ENCODE measurements at regions not wholly inside any gene's neighbourhood (a gene's known extent, or its start where the extent isn't known, plus 50 kb on each side); places are given as distances from the start of the nearest gene placed in this dataset.
"Not testable (repeated sequence)": the region's sequence is repeated elsewhere in the genome, so short reads cannot be mapped to it uniquely, and the experiment has no call there.

GRCh38 chr13:22965858-22966239 is 214.9 kb upstream of the SGCG start:
- WGBS (ENCODE audit: extremely low coverage, insufficient coverage, insufficient read length), result no CpG with 5 or more reads among the region's 8 CpGs
- H3K9ac ChIP-seq (ENCODE audit: low read length), result not testable (repeated sequence)

GRCh38 chr13:22966753-22967152 is 214.0 kb upstream of the SGCG start:
- H4K8ac ChIP-seq (ENCODE audit: low read depth, low read length); H3K14ac ChIP-seq (ENCODE audit: low read length); H2BK120ac ChIP-seq (ENCODE audit: insufficient read depth, low read length, poor library complexity); H4K91ac ChIP-seq (ENCODE audit: low read depth, low read length); H3K27ac ChIP-seq (ENCODE audit: low read depth, low read length); H2AFZ ChIP-seq (ENCODE audit: insufficient read depth, low read length, poor library complexity); DNase-seq; H3K9me3 ChIP-seq (ENCODE audit: insufficient read depth, low read depth, low read length); H2AK5ac ChIP-seq (ENCODE audit: low read length); H3K79me1 ChIP-seq (ENCODE audit: low read length); H3K4me2 ChIP-seq (ENCODE audit: low read length); H3K27me3 ChIP-seq (ENCODE audit: insufficient read depth, low read length); H3K79me2 ChIP-seq (ENCODE audit: control insufficient read depth, insufficient read depth, low read length, poor library complexity); H2BK12ac ChIP-seq (ENCODE audit: low read length); H3K18ac ChIP-seq (ENCODE audit: low read length); H4K12ac ChIP-seq (ENCODE audit: low read depth, low read length); H3K4me1 ChIP-seq (ENCODE audit: control insufficient read depth in 1 of 2, insufficient read depth in 2 of 2, low read length in 2 of 2); H2BK5ac ChIP-seq (ENCODE audit: low read depth, low read length, poor library complexity); H3K36me3 ChIP-seq (ENCODE audit: control insufficient read depth in 1 of 2, insufficient read depth in 2 of 2, low read length in 2 of 2); H3K23ac ChIP-seq (ENCODE audit: low read length); H3K4ac ChIP-seq (ENCODE audit: low read depth, low read length); H3K9ac ChIP-seq (ENCODE audit: low read length); H3K4me3 ChIP-seq (ENCODE audit: low read depth, low read length): not testable (repeated sequence)
- WGBS (ENCODE audit: extremely low coverage, insufficient coverage, insufficient read length), result no CpG with 5 or more reads among the region's 13 CpGs

More at GRCh38 chr13:22965858-22966239, 214.9 kb upstream of the SGCG start:
- H3K9me3 ChIP-seq (ENCODE audit: insufficient read depth, low read depth, low read length); DNase-seq; H3K14ac ChIP-seq (ENCODE audit: low read length); H4K12ac ChIP-seq (ENCODE audit: low read depth, low read length); H3K79me2 ChIP-seq (ENCODE audit: control insufficient read depth, insufficient read depth, low read length, poor library complexity); H4K8ac ChIP-seq (ENCODE audit: low read depth, low read length); H4K91ac ChIP-seq (ENCODE audit: low read depth, low read length); H3K36me3 ChIP-seq (ENCODE audit: control insufficient read depth in 1 of 2, insufficient read depth in 2 of 2, low read length in 2 of 2); H3K27me3 ChIP-seq (ENCODE audit: insufficient read depth, low read length); H2BK5ac ChIP-seq (ENCODE audit: low read depth, low read length, poor library complexity); H3K4me2 ChIP-seq (ENCODE audit: low read length); H3K4ac ChIP-seq (ENCODE audit: low read depth, low read length); H3K18ac ChIP-seq (ENCODE audit: low read length); H2BK120ac ChIP-seq (ENCODE audit: insufficient read depth, low read length, poor library complexity); H2BK12ac ChIP-seq (ENCODE audit: low read length); H3K27ac ChIP-seq (ENCODE audit: low read depth, low read length); H2AK5ac ChIP-seq (ENCODE audit: low read length); H3K79me1 ChIP-seq (ENCODE audit: low read length); H3K4me1 ChIP-seq (ENCODE audit: control insufficient read depth in 1 of 2, insufficient read depth in 2 of 2, low read length in 2 of 2); H2AFZ ChIP-seq (ENCODE audit: insufficient read depth, low read length, poor library complexity); H3K4me3 ChIP-seq (ENCODE audit: low read depth, low read length); H3K23ac ChIP-seq (ENCODE audit: low read length): not testable (repeated sequence)

GRCh38 chr13:22967669-22968068 is 213.1 kb upstream of the SGCG start:
- no peaks in the 10 kb centered on the region for H3K27me3 ChIP-seq (ENCODE audit: insufficient read depth, low read length)
- no peak overlapping the region for H2BK12ac ChIP-seq (ENCODE audit: low read length)
- H3K18ac ChIP-seq (ENCODE audit: low read length), result no peak overlapping the region
- H3K4me1 ChIP-seq (ENCODE audit: control insufficient read depth in 1 of 2, insufficient read depth in 2 of 2, low read length in 2 of 2), result peaks cover 0 to 2% of the 10 kb centered on the region in 2 experiments
- H3K4me3 ChIP-seq (ENCODE audit: low read depth, low read length), result no peak overlapping the region
- no peak overlapping the region for H2AK5ac ChIP-seq (ENCODE audit: low read length)
- no peak overlapping the region for H4K8ac ChIP-seq (ENCODE audit: low read depth, low read length)
- no peaks in the 10 kb centered on the region for H3K36me3 ChIP-seq (ENCODE audit: control insufficient read depth in 1 of 2, insufficient read depth in 2 of 2, low read length in 2 of 2)
- DNase-seq, result no peak
- no peak overlapping the region for H3K9ac ChIP-seq (ENCODE audit: low read length)
- no peak overlapping the region for H3K4me2 ChIP-seq (ENCODE audit: low read length)
- no peak overlapping the region for H3K4ac ChIP-seq (ENCODE audit: low read depth, low read length)
- H2AFZ ChIP-seq (ENCODE audit: insufficient read depth, low read length, poor library complexity), result no peak overlapping the region
- no peaks in the 10 kb centered on the region for H3K79me2 ChIP-seq (ENCODE audit: control insufficient read depth, insufficient read depth, low read length, poor library complexity)
- no peak overlapping the region for H2BK5ac ChIP-seq (ENCODE audit: low read depth, low read length, poor library complexity)
- no CpG with 5 or more reads among the region's 6 CpGs for WGBS (ENCODE audit: extremely low coverage, insufficient coverage, insufficient read length)
- no peaks in the 10 kb centered on the region for H3K9me3 ChIP-seq (ENCODE audit: insufficient read depth, low read depth, low read length)
- no peaks in the 10 kb centered on the region for H3K79me1 ChIP-seq (ENCODE audit: low read length)
- no peak overlapping the region for H2BK120ac ChIP-seq (ENCODE audit: insufficient read depth, low read length, poor library complexity)
- no peak overlapping the region for H4K91ac ChIP-seq (ENCODE audit: low read depth, low read length)
- H3K27ac ChIP-seq (ENCODE audit: low read depth, low read length), result no peak overlapping the region
- no peak overlapping the region for H3K23ac ChIP-seq (ENCODE audit: low read length)
- no peak overlapping the region for H4K12ac ChIP-seq (ENCODE audit: low read depth, low read length)
- no peak overlapping the region for H3K14ac ChIP-seq (ENCODE audit: low read length)

- H4K91ac ChIP-seq (ENCODE audit: low read depth, low read length), result no peak overlapping the region
- no peak overlapping the region for H4K8ac ChIP-seq (ENCODE audit: low read depth, low read length)
- no peak for DNase-seq
Observed at GRCh38 chr13:22979952-22980351, 200.8 kb upstream of the SGCG start.

More at GRCh38 chr13:22979952-22980351, 200.8 kb upstream of the SGCG start:
- no peaks in the 10 kb centered on the region for H3K79me2 ChIP-seq (ENCODE audit: control insufficient read depth, insufficient read depth, low read length, poor library complexity)
- H2BK5ac ChIP-seq (ENCODE audit: low read depth, low read length, poor library complexity), result no peak overlapping the region
- H2BK12ac ChIP-seq (ENCODE audit: low read length), result no peak overlapping the region
- H3K9me3 ChIP-seq (ENCODE audit: insufficient read depth, low read depth, low read length), result peaks cover 18% of the 10 kb centered on the region
- H3K4me2 ChIP-seq (ENCODE audit: low read length), result no peak overlapping the region
- H3K79me1 ChIP-seq (ENCODE audit: low read length), result no peaks in the 10 kb centered on the region
- no peak overlapping the region for H4K12ac ChIP-seq (ENCODE audit: low read depth, low read length)
- H3K4me3 ChIP-seq (ENCODE audit: low read depth, low read length), result no peak overlapping the region
- H3K4me1 ChIP-seq (ENCODE audit: control insufficient read depth in 1 of 2, insufficient read depth in 2 of 2, low read length in 2 of 2), result peaks cover 0 to 6% of the 10 kb centered on the region in 2 experiments
- H3K9ac ChIP-seq (ENCODE audit: low read length), result no peak overlapping the region
- H3K27me3 ChIP-seq (ENCODE audit: insufficient read depth, low read length), result no peaks in the 10 kb centered on the region
- no peak overlapping the region for H3K4ac ChIP-seq (ENCODE audit: low read depth, low read length)
- no peak overlapping the region for H2BK120ac ChIP-seq (ENCODE audit: insufficient read depth, low read length, poor library complexity)
- no peak overlapping the region for H2AK5ac ChIP-seq (ENCODE audit: low read length)
- H3K36me3 ChIP-seq (ENCODE audit: control insufficient read depth in 1 of 2, insufficient read depth in 2 of 2, low read length in 2 of 2), result no peaks in the 10 kb centered on the region
- H3K14ac ChIP-seq (ENCODE audit: low read length), result no peak overlapping the region
- no peak overlapping the region for H3K23ac ChIP-seq (ENCODE audit: low read length)
- no peak overlapping the region for H3K18ac ChIP-seq (ENCODE audit: low read length)
- H3K27ac ChIP-seq (ENCODE audit: low read depth, low read length), result no peak overlapping the region
- no peak overlapping the region for H2AFZ ChIP-seq (ENCODE audit: insufficient read depth, low read length, poor library complexity)
- no CpG with 5 or more reads among the region's 3 CpGs for WGBS (ENCODE audit: extremely low coverage, insufficient coverage, insufficient read length)
